Frontal cortex (tissue), 3 donors: ENCODE measurements at regions not wholly inside any gene's neighbourhood (a gene's known extent, or its start where the extent isn't known, plus 50 kb on each side); places are given as distances from the start of the nearest gene placed in this dataset.
"Not testable (repeated sequence)": the region's sequence is repeated elsewhere in the genome, so short reads cannot be mapped to it uniquely, and the experiment has no call there.

Source experiments
- DNase-seq, 2 donors: peaks; one replicate each; pipeline ENCODE4 v3.0.0; 2012; ENCODE audit warnings: low spot score in 2 of 2
- FAIRE-seq: peaks from 2 replicates; lab custom pipeline; 2012; peaks lifted over from hg19 to GRCh38; lab: Jason Lieb, UNC
- donor health status: control.
- donor health status: control.
- donor health status: control.

DNA sequence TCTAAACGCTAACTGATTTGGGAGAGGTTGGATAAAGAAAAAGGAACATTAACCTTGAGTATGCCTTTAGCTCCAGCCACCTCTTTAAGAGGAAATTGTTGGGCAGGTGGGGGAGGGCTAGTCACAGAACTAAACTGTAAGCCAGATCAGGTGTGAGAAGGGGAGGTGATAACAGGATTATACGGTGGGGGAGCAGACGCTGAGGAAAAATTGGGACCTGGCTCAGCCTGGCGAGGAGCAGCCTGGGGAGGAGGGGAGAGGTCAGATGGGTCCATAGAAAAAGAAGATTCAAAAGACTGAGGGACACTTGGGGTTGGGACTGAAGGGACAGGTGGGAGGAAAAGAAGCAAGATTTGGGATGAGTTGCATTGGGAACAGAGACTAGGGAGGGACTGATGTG lies 558.0 kb downstream of the ADGRL2 start:
- DNase-seq, FAIRE-seq: not testable (repeated sequence)

DNA sequence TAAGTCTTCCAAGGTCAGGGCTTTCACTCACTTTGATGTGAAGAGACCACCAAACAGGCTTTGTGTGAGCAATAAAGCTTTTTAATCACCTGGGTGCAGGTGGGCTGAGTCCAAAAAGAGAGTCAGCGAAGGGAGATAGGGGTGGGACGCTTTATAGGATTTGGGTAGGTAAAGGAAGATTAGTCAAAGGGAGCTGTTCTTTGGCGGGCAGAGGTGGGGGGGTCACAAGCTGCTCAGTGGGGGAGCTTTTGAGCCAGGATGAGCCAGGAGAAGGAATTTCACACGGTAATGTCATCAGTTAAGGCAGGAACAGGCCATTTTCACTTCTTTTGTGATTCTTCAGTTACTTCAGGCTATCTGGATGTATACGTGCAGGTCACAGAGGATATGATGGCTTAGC lies 553.8 kb downstream of the ADGRL2 start:
- not testable (repeated sequence) for DNase-seq, FAIRE-seq

DNA sequence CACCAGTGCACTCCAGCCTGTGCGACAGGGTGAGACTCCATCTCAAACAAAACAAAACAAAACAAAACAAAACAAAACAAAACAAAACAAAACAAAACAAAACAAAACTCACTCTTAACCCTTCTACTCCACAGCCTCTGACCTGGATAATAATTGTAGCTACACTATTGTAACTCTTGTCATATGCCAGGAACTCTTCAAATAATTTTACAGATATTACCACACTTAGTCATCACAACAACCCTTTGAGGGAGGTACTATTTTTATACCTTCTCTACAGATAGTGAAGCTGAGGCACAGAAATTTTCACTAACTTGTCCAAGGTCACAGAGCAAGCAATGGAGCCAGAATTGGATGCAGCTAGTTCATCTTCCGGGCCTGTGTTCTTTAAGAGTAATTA lies 547.8 kb downstream of the ADGRL2 start:
- FAIRE-seq (no peak), DNase-seq (no peak)

DNA sequence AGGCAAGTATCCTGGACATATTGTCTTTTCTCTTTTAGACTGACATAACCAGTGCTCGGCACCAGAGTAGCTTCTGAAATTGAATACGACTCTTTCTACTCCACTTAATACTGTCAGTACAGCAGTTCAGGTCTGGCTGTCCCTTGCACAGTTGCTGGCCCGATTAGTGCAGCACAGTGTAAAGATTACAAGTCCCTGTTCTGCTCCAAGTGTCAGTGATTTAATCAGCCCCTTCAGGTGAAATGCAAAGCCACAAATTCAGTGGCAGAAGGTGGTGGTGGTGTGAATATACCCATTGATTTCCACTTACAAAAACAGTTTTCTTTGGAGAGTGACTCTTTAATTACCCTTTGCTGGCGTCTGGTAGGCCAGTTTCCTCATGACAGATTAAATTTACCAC lies 545.4 kb downstream of the ADGRL2 start:
- FAIRE-seq (no peak), DNase-seq (no peak)

DNA sequence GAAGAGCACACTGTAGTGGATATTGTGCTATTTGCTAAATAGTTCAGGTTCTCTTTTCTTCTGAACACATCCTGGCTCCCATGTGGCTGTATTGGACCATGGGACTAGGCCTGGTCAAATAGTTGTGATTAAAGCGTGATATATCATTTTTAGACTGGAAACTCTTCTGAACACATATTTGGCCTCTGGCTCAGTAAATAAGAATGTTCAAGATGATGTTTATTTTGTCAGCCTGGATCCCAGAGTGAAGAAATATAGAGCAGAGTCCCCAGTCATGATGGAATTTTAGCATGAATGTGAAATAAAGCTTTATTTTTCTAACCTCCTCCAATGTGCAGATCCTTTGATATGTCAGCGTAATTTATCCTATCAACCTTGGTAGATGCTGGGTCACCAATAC lies 542.6 kb downstream of the ADGRL2 start:
- no peak for FAIRE-seq
- no peak for DNase-seq

DNA sequence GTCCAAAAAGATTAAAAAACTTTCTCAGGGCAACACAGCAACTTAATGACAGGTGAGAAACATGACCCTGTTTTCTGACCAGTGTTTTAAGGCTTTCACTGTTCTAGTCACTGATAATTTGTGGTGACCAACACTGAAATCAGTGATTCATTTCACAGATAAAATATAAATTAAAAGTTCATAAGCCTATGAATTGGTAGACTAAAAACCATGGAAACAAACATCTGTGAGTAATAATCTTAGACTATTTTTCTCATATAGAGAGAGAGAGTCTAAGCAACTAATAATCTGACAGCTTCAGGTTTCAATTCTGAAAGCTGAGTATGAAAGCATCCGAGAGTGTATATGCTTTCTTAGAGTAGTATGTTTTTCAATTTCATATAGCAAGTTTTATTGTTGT lies 536.9 kb downstream of the ADGRL2 start:
- DNase-seq: no peak
- FAIRE-seq: no peak

DNA sequence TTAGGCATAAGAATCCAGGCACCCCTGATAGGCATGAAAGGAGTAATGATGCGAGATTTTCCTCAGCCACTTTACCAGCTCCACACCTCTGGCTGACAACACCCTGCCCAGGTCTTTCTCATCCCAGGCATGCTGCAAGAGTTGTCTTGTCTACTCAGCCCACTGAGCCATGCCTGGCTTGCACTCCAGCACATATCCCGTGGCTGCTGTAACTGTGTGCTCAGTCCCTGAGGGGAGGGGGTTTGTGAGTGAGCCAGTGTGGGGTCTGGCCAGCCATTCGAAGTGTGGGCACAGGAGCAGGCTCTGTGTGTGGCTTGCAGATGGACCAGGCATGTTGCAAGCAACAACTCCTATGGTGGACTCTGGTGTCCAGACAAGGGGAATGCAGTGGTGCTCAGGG lies 529.6 kb downstream of the ADGRL2 start:
- no peak for FAIRE-seq
- DNase-seq: no peak

DNA sequence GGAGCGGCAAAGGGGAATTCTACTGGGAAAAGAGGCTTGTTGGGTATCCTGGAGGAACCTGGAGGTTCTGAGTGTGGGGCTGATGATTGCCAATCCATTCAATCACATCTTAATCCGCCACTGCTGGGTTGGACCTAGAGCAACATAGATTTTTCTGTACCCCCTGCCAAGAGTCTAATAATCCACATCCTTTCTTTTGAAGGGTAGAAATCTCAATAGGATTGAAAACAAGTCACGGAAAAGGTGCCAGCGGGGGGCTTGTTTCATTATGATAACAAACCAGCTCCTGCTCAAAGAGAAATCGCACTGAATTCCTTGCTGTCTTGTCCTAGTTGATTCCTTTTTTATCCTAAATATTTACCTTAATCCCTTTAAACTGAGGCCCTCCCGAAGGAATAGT lies 528.5 kb downstream of the ADGRL2 start:
- DNase-seq (no peak), FAIRE-seq (no peak)

DNA sequence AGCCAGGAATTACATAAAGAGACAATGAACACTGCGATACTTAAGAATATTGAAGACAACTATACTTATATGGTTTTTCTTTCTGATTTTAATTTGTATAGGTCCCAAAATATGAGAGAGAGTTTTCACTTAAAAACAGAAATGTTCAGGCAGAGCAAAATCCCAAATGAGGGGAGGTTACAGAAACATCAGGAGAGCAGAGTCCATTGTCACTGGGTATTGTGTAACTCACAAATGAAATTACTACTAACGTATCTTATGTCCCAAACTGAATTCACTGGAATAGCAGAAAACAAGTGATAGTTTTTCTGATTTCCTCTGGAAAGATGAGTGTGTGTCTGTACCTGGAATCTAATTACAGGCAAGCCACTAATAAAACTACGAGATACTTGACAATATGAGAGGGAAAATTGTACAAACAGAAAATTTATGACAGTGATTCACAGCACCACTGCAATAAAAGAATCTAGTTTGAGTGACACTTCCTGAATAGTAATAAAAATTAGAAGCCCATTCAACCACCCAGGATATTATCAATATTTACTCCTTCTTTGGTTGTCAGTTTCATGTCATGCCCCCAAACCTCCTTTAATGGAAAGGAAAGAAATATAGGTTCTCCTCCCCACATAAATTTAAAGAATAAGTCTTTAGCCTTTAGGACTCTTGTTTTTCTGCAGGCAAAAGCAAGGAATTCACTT lies 522.6 kb downstream of the ADGRL2 start:
- no peak for DNase-seq

DNA sequence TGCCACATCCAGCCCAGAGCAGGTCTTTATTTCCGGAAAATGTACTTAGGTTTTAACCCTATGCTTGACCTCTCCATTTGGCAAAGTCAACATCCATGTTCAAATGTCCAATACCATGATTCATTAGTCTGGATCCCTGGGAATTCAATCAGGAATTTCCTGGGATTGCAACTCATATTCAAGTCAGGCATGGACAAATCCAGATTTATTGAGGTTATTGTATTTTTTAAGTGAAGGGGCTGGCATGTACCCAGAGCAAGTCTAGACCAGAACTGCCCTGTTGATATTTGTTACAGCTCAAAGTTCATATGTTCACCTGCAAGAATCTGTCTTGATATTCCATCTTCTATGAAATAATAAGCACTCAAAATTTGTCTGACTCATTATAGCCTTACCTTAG lies 521.1 kb downstream of the ADGRL2 start:
- FAIRE-seq (no peak), DNase-seq (no peak)

More for the DNA sequence above, 522.6 kb downstream of the ADGRL2 start:
- FAIRE-seq: no peak

DNA sequence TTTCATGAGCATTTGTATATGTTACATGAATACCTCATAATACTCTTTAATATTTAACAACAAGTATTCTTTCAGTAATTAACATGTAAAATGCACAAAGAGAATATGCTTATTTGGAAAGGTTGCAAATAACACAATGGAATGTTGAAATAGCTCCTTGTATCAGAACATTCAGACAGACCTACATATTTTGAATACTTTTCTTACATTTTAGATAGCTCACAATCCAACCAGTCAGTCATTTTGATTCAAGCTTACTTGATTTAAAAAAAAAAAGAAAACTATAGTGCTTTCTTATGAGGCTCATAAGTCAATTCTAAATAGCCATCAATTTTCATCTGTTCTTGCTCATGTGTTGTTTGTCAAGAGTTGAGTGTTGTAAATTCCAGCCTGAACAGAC lies 518.8 kb downstream of the ADGRL2 start:
- no peak for FAIRE-seq

DNA sequence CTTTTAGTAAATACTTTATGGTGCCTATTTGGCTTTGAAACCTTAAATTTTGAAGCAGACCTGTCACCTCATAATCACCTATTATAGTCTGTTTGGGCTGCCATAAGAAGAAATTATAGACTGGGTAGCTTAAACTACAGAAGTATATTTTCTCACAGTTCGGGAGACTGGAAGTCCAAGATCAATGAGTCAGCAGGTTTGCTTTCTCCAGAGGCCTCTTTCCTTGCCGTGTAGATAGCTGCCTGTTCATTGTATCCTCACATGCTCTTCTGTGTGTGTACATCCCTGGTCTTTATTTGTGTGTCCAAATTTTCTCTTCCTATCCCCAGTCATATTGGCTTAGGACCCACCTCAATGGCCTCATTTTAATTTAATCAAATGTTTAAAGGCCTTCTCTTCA lies 518.2 kb downstream of the ADGRL2 start:
- FAIRE-seq: no peak
- DNase-seq: no peak

More for the DNA sequence above, 518.8 kb downstream of the ADGRL2 start:
- no peak for DNase-seq

DNA sequence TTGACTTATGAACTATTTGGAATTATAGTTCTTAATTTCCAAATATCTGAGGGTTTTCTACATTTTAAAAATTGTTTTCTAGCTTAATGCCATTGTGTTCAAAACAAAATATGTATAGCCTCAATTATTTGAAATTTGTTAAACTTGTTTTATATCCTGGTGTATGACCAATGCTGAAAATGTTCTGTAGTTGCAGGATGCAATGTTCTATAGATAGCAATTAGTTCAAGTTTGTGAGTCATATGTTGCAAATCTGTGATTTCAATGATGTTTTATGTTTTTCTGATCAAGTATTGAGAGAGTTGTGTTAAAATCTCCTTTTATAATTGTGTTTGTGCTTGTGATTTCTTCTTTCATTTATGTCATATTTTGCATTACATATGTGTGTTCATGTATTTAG lies 517.5 kb downstream of the ADGRL2 start:
- DNase-seq (no peak), FAIRE-seq (no peak)

DNA sequence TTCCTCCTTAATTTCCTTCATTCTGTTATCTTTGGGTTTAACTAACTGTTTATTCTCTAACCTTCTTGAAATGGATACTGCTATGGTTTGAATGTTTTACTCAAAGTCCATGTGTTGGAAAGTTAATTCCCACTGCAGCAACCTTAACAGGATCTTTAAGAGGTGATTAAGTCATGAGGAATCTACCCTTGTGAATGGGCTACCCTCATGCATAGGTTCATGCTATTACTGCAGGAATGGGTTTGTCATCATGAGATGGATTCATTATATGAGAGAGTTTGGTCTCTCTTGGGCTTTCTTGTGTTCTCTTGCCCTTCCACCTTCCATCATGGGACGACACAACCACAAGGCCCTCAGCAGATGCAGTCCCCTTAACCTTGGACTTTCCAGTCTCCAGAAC lies 516.9 kb downstream of the ADGRL2 start:
- DNase-seq (no peak), FAIRE-seq (no peak)

DNA sequence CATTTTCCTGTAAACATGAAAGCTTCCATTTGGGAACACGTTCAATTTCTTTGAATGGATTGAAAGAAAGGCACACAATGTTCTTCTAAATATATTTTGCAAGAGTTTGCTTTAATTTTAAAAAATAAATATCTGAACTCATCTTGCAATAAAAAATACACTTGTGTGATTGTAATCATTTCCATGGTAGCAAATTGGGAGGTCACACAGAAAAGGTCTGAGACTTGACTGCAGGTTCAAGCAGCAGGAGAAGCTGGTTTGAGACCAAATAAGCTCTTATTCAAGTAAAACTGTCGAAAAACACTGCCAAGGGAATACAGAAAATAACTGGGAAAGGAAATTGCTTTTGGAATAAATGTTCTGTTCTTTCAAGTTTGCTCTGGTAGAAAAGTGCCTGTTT lies 498.9 kb downstream of the ADGRL2 start:
- no peak for FAIRE-seq
- no peak for DNase-seq

DNA sequence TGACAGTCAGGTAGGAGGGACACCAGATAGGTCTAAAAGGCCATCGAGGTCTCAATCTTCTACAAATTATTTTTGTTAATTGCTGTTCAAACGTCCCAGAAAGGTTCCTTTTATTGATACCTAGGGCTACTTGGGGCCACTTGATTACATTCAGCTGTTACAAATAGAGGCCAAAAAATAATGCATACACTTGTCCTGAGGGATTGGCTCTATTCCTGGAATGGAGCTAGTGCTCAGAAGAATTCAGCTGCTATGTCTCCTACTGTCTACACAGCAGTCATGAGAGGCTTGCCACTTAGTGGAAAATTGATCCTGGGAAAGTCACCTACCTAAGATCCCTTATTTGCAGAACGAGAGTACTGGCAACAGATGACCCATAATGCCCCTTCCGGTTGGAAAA lies 498.3 kb downstream of the ADGRL2 start:
- DNase-seq (no peak), FAIRE-seq (no peak)

DNA sequence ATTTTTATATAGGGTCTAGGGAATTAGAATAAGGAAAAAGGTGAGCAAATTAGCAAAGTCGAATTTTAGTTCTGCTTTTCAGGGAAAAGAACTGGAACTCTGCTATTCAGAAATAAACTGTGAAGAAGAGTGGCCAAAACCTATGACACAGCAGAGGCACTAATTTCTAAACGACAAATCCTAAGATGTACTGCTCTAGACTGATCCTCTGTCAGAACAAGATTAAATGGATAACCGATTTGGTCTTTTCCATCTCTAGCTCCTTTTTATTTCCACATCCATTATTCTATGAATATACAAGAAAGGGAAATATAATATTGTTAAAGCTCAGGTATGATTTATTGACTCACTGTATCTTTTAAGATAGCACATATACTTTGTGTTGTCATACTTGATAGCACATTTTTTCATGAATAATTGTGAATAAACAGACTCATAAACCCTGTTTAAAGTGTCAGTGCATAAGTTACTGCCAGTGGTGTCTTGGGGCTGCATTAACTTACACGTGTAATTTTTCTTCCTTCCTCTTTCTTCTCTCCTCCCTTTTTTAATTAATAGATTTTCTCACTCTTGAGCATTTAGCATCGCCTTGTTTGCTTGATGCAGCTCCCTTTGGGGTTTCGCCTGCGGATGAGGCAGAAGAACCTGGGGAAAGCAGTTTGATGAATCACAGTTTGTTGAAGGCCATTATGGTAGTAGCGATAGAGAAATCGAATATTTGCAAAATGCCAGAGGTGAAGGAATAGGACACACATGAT lies 496.6 kb downstream of the ADGRL2 start:
- DNase-seq (no peak), FAIRE-seq (no peak)

DNA sequence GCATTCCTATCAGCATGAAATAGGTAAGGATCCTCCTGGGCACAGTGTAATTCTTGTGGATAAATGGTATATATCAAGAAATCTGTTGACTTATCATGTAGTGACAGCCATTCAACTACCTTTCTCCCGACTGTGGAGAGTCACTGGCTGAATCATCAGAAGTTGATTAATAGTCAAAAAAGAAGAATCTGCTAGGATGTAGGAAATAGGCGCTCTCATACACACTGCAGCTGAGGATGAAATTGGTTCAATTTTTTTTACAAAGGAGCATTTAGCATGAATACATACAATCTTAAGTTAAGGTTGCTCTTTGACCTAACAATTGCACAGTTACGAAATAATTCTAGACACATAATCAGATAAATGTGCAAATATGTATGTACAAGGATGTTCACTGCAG lies 486.8 kb downstream of the ADGRL2 start:
- FAIRE-seq: no peak
- no peak for DNase-seq

DNA sequence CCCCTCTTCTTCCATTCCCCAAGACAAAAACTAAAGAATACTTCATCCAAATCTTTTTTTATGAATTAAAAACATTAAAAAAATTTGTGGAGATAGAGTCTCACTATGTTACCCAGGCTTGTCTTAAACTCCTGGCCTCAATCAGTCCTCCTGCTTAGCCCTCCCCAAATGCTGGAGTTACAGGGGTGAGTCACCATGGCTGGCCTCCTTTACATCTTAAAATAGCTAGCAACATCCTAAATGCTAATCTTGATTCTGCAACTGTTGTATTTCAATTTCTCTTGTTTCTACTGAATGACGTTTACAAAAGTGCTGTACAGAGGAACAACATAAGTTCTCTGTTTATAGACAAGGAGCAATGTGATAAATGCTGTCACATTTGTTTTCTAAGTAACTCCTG lies 483.5 kb downstream of the ADGRL2 start:
- DNase-seq (no peak), FAIRE-seq (no peak)

DNA sequence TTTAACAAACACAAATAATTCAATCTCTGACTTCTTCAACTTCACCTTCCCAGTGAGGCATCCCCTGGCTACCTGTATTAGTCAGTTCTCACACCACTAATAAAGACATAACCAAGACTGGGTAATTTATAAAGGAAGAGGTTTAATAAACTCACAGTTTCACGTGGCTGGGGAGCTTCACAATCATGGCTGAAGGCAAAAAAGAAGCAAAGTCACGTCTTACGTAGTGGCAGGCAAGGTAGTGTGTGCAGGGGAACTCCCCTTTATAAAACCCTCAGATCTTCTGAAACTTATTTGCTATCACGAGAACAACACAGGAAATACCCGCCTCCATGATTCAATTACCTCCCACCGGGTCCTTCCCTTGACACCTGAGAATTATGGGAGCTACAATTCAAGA lies 478.5 kb downstream of the ADGRL2 start:
- DNase-seq (no peak), FAIRE-seq (no peak)

DNA sequence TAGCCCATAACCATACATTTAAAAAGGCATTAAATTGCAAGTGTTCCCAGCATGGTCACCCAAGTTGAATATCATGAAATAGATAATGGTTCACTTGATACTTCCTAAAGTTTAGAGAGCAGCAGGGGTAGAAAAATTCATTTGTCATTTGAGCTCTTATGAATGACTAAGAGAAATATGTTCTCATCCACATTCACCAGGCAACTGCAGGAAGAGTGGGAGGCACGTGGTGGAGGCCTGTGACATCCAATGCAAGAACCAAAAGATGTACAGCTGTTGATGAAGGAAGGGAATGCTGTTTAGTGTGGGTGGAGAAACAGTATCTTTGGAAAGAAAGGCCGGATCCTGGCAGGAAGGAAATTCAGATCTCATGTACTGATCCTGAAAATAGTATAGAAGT lies 473.1 kb downstream of the ADGRL2 start:
- FAIRE-seq: no peak
- peak in 1 of 2 donors; percentile 7 for DNase-seq

DNA sequence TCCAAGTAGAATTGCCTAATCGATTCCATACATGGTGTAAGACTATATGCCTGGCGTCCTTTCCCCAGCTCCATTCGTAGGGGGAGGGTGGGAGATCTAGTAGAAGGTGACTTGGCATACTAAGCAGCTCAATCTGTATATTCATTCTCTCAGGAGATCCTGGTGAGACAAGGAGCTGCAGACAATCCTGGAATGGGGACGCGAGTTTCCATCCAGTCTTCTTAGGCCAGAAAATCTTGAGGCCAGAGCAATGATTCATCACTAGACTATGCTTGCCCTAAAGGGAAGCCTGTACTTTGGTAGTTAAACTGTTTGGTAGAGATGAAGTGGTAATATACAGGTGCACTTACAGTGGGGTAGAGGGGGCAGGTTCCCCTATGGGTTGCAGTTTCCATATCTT lies 468.7 kb downstream of the ADGRL2 start:
- FAIRE-seq: no peak
- no peak for DNase-seq
